Stomach (tissue), 4 donors: ENCODE measurements at regions not wholly inside any gene's neighbourhood (a gene's known extent, or its start where the extent isn't known, plus 50 kb on each side); places are given as distances from the start of the nearest gene placed in this dataset.

Experiments used
- CTCF ChIP-seq, 7 experiments: fragments of 450-650 bp in 4 of 7; fragments of 200-600 bp in 3 of 7; sonication (generic) in 3 of 7; IDR thresholded peaks; one replicate each; pipeline ENCODE4 v1.5.1; 2016 to 2019; ENCODE audit warnings: antibody characterized with exemption in 7 of 7, control low read depth in 2 of 7, mild to moderate bottlenecking in 1 of 7
- POLR2A ChIP-seq, 4 donors: fragments of 450-650 bp; IDR thresholded peaks; one replicate each; pipeline ENCODE4 v1.6.1; 2016; ENCODE audit warnings: antibody characterized with exemption in 4 of 4, control low read depth in 2 of 4, mild to moderate bottlenecking in 1 of 4, moderate library complexity in 1 of 4
- POLR2AphosphoS5 ChIP-seq, 3 donors: sonication (generic); formaldehyde crosslinking; IDR thresholded peaks; one replicate each; pipeline ENCODE4 v1.6.1; 2016; ENCODE audit warnings: antibody characterized with exemption in 3 of 3

- TF ChIP-seq CTCF (IDR thresholded peaks at IDR 0.05) (no peak), POLR2A (IDR thresholded peaks at IDR 0.05) (no peak), POLR2AphosphoS5 (IDR thresholded peaks at IDR 0.05) (no peak)
These were observed 232.1 kb upstream of the ASIC2 start for GRCh38 chr17:33525186-33525585.
